D721Med (cell line): ENCODE measurements at regions not wholly inside any gene's neighbourhood (a gene's known extent, or its start where the extent isn't known, plus 50 kb on each side); places are given as distances from the start of the nearest gene placed in this dataset.

Source experiments
- DNase-seq: peaks from one replicate; pipeline ENCODE4 v3.0.0; 2011; ENCODE audit warnings: low spot score; ENCODE audit not compliant: insufficient read length
- FAIRE-seq: peaks from 2 replicates; lab custom pipeline; 2011; peaks lifted over from hg19 to GRCh38; lab: Jason Lieb, UNC
- TF ChIP-seq, protein P1 (sequence below): IDR thresholded peaks from 2 replicates; pipeline ENCODE4 v1.5.1; 2012; ENCODE audit warnings: mild to moderate bottlenecking, control low read depth; ENCODE audit not compliant: insufficient read depth; ENCODE audit errors: missing control alignments

DNA sequence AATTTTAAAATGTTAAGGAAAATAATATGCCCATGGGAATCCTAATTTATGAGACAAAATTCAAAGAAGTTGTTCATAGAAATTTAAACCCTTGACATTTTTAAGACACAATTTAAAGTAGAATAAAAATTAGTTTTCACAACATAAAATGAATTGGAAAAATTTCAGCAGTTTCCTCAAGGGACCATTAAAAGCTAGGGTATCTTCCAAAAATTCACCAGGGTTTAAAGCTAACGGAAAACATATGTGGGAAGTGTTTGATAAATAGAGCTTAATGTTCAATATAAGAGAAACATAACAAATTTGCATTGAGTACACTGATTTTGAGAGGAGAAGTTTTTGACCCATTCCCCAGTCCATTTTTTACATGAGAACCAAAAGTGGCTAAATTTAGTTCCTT, 228.9 kb upstream of the TTC29 start:
- FAIRE-seq, result no peak

DNA sequence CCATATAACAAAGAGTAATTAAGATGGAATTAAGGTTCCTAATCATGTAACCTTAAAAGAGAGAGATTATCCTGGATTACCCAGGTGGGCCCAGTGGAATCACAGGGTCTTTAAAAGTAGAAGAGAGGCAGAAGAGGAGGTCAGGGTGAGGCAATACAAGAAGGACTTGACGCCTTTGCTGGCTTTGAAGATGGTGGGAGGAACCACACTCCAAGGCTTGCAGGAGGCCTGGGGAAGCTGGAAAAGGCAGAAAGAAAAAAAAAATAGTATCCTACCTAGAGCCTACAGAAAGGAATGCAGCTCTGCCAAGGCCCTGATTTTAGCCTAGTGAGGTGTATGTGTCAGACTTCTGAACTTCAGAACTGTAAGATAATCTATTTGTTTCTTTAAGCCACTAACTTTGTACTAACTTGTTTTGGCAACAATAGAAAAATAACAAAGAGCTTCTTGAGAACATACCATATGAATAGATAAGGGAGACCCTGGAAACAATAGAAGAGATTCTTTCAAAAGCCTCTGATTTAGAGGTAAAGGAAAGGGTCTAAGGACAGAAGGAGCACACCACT, 229.9 kb upstream of the TTC29 start:
- no peak for DNase-seq
- TF ChIP-seq, protein P1, sequence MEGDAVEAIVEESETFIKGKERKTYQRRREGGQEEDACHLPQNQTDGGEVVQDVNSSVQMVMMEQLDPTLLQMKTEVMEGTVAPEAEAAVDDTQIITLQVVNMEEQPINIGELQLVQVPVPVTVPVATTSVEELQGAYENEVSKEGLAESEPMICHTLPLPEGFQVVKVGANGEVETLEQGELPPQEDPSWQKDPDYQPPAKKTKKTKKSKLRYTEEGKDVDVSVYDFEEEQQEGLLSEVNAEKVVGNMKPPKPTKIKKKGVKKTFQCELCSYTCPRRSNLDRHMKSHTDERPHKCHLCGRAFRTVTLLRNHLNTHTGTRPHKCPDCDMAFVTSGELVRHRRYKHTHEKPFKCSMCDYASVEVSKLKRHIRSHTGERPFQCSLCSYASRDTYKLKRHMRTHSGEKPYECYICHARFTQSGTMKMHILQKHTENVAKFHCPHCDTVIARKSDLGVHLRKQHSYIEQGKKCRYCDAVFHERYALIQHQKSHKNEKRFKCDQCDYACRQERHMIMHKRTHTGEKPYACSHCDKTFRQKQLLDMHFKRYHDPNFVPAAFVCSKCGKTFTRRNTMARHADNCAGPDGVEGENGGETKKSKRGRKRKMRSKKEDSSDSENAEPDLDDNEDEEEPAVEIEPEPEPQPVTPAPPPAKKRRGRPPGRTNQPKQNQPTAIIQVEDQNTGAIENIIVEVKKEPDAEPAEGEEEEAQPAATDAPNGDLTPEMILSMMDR, result no peak
- FAIRE-seq, result no peak

More for the DNA sequence above, 228.9 kb upstream of the TTC29 start:
- TF ChIP-seq, protein P1, result no peak
- DNase-seq, result no peak

DNA sequence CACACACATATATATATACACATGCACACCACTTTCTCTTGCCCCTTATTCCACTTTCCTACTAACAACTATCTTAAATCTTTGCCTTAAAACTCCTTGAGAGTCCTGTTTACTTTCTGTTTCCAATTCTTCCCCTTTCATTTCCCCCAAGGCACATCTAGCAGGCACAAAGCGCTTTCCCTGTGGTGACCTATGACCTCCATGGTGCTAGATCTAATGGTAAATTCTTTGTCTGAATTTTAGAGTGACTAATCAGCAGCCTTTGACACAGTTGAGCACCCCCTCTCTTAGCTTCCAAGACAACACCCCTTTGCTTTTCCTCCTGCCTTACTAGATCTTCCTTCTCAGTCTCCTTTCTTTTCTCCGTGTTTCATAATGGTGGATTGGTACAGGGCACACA, 236.4 kb upstream of the TTC29 start:
- FAIRE-seq, result no peak
- TF ChIP-seq, protein P1, result no peak
- no peak for DNase-seq

DNA sequence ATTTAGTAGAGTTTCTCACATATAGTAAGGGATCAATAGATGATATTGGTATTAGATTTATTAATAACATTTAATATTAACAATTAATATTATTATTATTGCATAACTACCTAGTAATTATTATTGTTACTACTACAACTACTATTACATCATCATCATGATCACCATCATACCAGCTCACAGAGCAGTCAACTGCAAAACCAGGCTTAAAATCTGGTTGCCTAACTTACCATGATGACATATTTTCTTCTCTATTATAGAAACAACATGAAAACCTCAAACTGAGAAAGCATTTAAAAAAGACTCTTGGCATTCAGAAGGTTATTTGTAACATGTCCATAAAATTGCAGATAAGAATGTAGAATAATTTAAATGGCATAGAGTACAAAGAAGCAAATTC, 247.0 kb upstream of the TTC29 start:
- TF ChIP-seq, protein P1, result no peak
- FAIRE-seq (no peak), DNase-seq (no peak)

DNA sequence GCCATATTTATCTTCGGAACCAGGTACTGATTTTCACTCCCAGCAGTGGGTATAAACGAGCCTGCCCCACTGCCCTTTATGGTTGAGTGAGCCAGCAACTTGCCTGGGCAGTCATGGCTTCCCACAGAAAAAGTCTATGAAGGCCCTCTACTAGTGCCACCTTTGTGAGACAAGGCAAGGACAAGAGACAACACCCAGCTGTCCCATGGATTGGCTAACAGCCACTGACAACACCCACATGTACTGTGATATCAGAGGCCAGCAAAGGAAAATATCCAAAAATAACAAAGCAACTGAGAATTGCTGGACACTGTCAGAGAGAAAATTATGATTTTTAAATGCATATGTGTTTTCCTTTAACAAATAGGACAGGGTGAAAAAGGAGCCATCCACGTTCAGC, 248.4 kb upstream of the TTC29 start:
- TF ChIP-seq, protein P1, result no peak
- DNase-seq, result no peak
- no peak for FAIRE-seq

DNA sequence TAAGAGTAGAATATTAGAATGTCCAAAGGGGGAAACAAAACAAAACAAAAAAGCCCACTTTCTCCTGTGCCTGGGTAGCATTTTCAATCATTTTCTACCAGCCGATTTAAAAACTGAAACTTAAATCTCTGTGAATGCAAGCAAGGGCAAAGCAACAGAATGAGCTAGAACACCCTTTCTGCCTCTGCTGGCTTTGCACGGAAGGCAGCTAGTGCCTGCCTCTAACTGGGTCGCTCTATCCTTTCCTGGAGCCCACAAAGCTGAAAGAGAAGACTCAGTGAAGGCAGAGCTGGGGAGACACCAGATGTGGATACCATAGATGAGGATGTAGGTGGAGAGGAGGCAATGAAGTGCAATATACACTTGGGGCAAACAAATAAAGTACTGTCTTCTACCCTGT, 248.9 kb upstream of the TTC29 start:
- TF ChIP-seq, protein P1, result no peak
- no peak for FAIRE-seq
- no peak for DNase-seq

DNA sequence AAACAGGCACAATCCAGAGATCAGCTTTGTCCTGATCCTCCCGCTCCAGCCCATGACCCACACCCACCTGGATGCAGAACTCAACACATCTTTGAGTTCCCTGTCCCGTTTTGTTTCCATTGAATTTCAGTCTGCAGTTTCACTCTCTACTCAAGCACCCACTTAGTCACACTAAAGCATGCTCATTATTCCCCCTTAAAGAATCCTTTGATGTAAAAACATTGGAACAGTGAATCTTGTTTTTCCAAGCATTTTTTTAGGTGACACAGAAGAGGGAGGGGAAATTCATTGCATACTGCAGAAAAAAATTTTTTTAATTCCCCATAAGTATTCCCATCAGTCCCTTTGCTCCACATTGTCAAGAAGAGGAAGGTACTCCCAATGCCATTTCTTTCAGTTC, 249.7 kb upstream of the TTC29 start:
- no peak for FAIRE-seq
- no peak for DNase-seq
- TF ChIP-seq, protein P1, result no peak
